ENCODE measurements at regions not wholly inside any gene's neighbourhood (a gene's known extent, or its start where the extent isn't known, plus 50 kb on each side); places are given as distances from the start of the nearest gene placed in this dataset.

DNA sequence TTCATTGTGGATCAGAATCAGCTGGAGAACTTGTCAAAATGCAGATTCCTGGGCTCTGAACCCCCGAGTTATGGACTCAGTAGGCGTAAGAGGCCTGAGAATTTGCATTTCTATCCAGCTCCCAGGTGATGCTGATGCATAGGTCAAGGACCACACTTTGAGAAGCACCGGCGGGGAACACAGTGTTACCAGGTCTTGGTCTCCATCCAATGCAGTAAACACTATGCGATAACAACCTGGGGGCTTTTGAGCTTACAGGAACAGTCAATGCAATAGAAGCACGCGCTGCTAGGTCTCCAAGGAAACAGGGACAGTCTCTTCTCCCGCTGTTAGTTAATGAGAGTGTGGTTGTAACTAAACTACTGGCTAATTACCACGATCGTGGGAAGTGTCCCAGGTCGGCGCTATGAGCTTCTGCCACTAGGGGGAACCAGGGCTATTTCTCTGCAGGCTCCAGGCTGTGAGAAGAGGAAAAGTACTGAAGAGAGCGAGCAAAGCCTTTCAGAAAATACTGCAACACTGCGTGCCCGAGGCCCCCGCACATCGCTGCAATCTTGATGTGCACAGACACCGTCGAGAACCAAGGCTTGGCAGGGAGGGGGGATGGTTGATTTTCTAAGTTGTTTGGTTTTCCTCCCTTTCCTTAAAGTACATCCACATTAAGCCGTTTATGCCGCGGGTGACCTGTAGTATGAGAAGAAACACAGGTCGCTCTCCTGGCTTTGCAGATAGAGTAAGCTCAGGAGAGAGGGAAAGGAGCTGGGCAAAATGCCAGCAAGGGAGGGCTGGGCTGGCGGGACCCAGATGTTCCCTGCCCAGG is 52.0 kb upstream of the KCNA1 start:
- TF ChIP-seq, protein P1, sequence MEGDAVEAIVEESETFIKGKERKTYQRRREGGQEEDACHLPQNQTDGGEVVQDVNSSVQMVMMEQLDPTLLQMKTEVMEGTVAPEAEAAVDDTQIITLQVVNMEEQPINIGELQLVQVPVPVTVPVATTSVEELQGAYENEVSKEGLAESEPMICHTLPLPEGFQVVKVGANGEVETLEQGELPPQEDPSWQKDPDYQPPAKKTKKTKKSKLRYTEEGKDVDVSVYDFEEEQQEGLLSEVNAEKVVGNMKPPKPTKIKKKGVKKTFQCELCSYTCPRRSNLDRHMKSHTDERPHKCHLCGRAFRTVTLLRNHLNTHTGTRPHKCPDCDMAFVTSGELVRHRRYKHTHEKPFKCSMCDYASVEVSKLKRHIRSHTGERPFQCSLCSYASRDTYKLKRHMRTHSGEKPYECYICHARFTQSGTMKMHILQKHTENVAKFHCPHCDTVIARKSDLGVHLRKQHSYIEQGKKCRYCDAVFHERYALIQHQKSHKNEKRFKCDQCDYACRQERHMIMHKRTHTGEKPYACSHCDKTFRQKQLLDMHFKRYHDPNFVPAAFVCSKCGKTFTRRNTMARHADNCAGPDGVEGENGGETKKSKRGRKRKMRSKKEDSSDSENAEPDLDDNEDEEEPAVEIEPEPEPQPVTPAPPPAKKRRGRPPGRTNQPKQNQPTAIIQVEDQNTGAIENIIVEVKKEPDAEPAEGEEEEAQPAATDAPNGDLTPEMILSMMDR (IDR thresholded peaks at IDR 0.05): peak; percentile 60 to 93 (median 75)
- no peak for TF ChIP-seq POLR2A (IDR thresholded peaks at IDR 0.05)

Data from vagina (tissue), 2 donors.